Ovary (tissue), 7 donors: ENCODE measurements at regions not wholly inside any gene's neighbourhood (a gene's known extent, or its start where the extent isn't known, plus 50 kb on each side); places are given as distances from the start of the nearest gene placed in this dataset.

ENCODE experiments used
- DNase-seq, 5 donors: peaks; one replicate each; pipeline ENCODE4 v3.0.0-alpha.2; 2019 to 2020
- H3K27ac ChIP-seq, 2 donors: fragments of 200-600 bp; one replicate each; pipeline versions ENCODE4 v1.5.1 to v1.8.0; 2019 to 2022
- H3K27me3 ChIP-seq: fragments of 200-600 bp; one replicate; pipeline ENCODE4 v1.8.0; 2022
- H3K36me3 ChIP-seq: fragments of 200-600 bp; sonication (generic); one replicate; pipeline ENCODE4 v1.5.1; 2019
- H3K4me1 ChIP-seq: one replicate; pipeline ENCODE4 v1.8.1; 2013; ENCODE audit warnings: mild to moderate bottlenecking, moderate library complexity; ENCODE audit not compliant: insufficient read depth
- H3K4me3 ChIP-seq: fragments of 200-600 bp; sonication (generic); one replicate; pipeline ENCODE4 v1.5.1; 2017
- H3K9me3 ChIP-seq, 2 donors: fragments of 200-600 bp in 1 of 2; sonication (generic) in 1 of 2; one replicate each; pipeline versions ENCODE4 v1.5.1 to v1.8.1; 2013 to 2019; ENCODE audit warnings: mild to moderate bottlenecking in 1 of 2, moderate library complexity in 1 of 2
- EP300 ChIP-seq: sonication (generic); formaldehyde crosslinking; IDR thresholded peaks from one replicate; pipeline ENCODE4 v1.6.1; 2017; ENCODE audit warnings: antibody characterized with exemption
- POLR2A ChIP-seq: fragments of 450-650 bp; IDR thresholded peaks from one replicate; pipeline ENCODE4 v1.6.1; 2017; ENCODE audit warnings: antibody characterized with exemption, mild to moderate bottlenecking, moderate library complexity
- WGBS, 3 donors: extraction: QIAGEN DNeasy Blood & Tissue Kit in 1 of 3; methylation state at CpG; one replicate each; pipeline versions ENCODE4 v1.1.5 to v1.1.7; 2013 to 2017; 5-methylcytosine and 5-hydroxymethylcytosine counted together
- intact Hi-C, 4 donors: fragments of 100-400 bp; cut with DNase I; formaldehyde crosslinking; loops; one replicate each; pipeline versions ENCODE4 v1.11.0 to v1.15.1; 2022 to 2023
- TF ChIP-seq, protein P1 (sequence below), 3 donors: fragments of 450-650 bp in 2 of 3; fragments of 200-600 bp in 1 of 3; IDR thresholded peaks; one replicate each; pipeline versions ENCODE4 v1.5.1 to v1.8.0; 2016 to 2022; ENCODE audit warnings: antibody characterized with exemption in 3 of 3, mild to moderate bottlenecking in 1 of 3
- donor health status: DM: no; HTN: no; CAD: no; lungs with moderate emphysema.
- donor health status: DM: no; HTN: no; CAD: no.
- donor health status: Bipolar disorder and iron deficiency.
- donor health status: DM: no; HTN: no; CAD: no.
- donor health status: DM: yes; HTN: yes; CAD: no.

GRCh38 chr2:138210487-138210886 is 246.2 kb downstream of the HNMT start:
- Histone ChIP-seq H3K9me3 (no peaks in the 10 kb centered on the region), H3K27ac (no peak overlapping the region), H3K27me3 (no peaks in the 10 kb centered on the region), H3K4me3 (no peak overlapping the region), H3K36me3 (no peaks in the 10 kb centered on the region), H3K4me1 (no peaks in the 10 kb centered on the region)
- DNase-seq = no peak
- WGBS, 3 donors = 90 to 98% (median 91%) methylated on average over 2 of the region's 2 CpGs
- intact Hi-C loops = no loop called here
- TF ChIP-seq EP300 = no peak
- no peak for TF ChIP-seq POLR2A
- TF ChIP-seq, protein P1, sequence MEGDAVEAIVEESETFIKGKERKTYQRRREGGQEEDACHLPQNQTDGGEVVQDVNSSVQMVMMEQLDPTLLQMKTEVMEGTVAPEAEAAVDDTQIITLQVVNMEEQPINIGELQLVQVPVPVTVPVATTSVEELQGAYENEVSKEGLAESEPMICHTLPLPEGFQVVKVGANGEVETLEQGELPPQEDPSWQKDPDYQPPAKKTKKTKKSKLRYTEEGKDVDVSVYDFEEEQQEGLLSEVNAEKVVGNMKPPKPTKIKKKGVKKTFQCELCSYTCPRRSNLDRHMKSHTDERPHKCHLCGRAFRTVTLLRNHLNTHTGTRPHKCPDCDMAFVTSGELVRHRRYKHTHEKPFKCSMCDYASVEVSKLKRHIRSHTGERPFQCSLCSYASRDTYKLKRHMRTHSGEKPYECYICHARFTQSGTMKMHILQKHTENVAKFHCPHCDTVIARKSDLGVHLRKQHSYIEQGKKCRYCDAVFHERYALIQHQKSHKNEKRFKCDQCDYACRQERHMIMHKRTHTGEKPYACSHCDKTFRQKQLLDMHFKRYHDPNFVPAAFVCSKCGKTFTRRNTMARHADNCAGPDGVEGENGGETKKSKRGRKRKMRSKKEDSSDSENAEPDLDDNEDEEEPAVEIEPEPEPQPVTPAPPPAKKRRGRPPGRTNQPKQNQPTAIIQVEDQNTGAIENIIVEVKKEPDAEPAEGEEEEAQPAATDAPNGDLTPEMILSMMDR (IDR thresholded peaks at IDR 0.05) = no peak

- Histone ChIP-seq H3K36me3 (no peaks in the 10 kb centered on the region), H3K9me3 (no peaks in the 10 kb centered on the region), H3K4me1 (no peaks in the 10 kb centered on the region), H3K4me3 (no peak overlapping the region), H3K27ac (no peak overlapping the region), H3K27me3 (no peaks in the 10 kb centered on the region)
- TF ChIP-seq, protein P1 (IDR thresholded peaks at IDR 0.05) = no peak
- TF ChIP-seq POLR2A (no peak), EP300 (no peak)
- no peak for DNase-seq
- 88 to 89% (median 89%) methylated on average over 2 of the region's 2 CpGs for WGBS, 3 donors
- intact Hi-C loops = no loop called here
These were observed 248.2 kb downstream of the HNMT start for GRCh38 chr2:138212434-138212833.

DNA sequence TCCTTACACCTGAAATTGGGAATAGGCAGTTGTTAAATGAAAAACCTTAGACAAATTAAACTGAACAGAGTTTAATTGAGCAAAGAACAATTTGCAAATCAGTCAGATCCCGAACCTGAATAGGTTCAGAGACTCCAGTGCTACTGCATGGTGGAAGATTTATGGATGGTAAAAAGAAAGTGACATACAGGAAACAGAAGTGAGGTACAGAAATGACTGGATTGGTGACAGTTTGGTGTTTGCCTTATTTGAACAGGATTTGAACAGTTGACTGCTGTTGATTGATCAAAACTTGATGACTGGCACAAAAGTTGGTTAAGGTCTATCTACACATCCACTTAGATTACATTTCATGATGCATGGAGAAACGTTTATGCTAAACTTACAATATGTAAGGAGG is 248.8 kb downstream of the HNMT start:
- no peak for TF ChIP-seq POLR2A
- TF ChIP-seq, protein P1 (IDR thresholded peaks at IDR 0.05) = no peak
- TF ChIP-seq EP300 = no peak
- no peaks in the 10 kb centered on the region for H3K4me1 ChIP-seq
- H3K27ac ChIP-seq = no peak overlapping the region
- H3K9me3 ChIP-seq = no peaks in the 10 kb centered on the region
- H3K36me3 ChIP-seq = no peaks in the 10 kb centered on the region
- 74 to 82% (median 80%) methylated on average over 2 of the region's 2 CpGs for WGBS, 3 donors
- no peaks in the 10 kb centered on the region for H3K27me3 ChIP-seq
- intact Hi-C loops = no loop called here
- DNase-seq = no peak
- H3K4me3 ChIP-seq = no peak overlapping the region

GRCh38 chr2:138213624-138214023 is 249.4 kb downstream of the HNMT start:
- Histone ChIP-seq H3K27me3 (no peaks in the 10 kb centered on the region), H3K9me3 (no peaks in the 10 kb centered on the region), H3K4me1 (no peaks in the 10 kb centered on the region), H3K4me3 (no peak overlapping the region), H3K36me3 (no peaks in the 10 kb centered on the region), H3K27ac (no peak overlapping the region)
- intact Hi-C loops = no loop called here
- TF ChIP-seq POLR2A (no peak), EP300 (no peak)
- TF ChIP-seq, protein P1 (IDR thresholded peaks at IDR 0.05) = no peak
- DNase-seq = no peak

DNA sequence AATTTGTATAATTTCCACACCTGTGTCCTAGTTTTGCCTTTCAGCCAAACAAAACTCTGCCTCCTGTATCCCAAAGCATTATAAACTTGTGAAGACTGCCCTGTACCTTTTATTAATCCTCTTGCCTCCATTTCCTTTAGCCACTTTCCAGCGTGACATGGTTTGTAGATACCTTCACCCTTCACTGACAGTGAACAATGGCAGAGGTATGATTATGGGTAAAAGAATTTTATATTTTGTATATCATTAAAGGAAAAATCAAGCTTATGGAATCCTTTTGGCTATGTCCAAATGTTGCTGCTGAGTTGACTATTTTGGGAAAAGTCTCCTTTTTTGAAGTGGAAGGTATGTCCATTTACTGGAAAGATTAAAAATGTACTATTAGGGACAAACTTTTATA is 251.7 kb downstream of the HNMT start:
- TF ChIP-seq, protein P1 (IDR thresholded peaks at IDR 0.05) = no peak
- no peak for TF ChIP-seq EP300
- TF ChIP-seq POLR2A = no peak
- Histone ChIP-seq H3K27me3 (no peaks in the 10 kb centered on the region), H3K4me1 (no peaks in the 10 kb centered on the region), H3K27ac (no peak overlapping the region), H3K36me3 (no peaks in the 10 kb centered on the region), H3K9me3 (no peaks in the 10 kb centered on the region), H3K4me3 (no peak overlapping the region)
- intact Hi-C loops = no loop called here
- WGBS, 3 donors = 43 to 100% (median 93%) methylated on average over 1 of the region's 1 CpG
- DNase-seq = no peak
